ENCODE measurements at regions not wholly inside any gene's neighbourhood (a gene's known extent, or its start where the extent isn't known, plus 50 kb on each side); places are given as distances from the start of the nearest gene placed in this dataset.

DNA sequence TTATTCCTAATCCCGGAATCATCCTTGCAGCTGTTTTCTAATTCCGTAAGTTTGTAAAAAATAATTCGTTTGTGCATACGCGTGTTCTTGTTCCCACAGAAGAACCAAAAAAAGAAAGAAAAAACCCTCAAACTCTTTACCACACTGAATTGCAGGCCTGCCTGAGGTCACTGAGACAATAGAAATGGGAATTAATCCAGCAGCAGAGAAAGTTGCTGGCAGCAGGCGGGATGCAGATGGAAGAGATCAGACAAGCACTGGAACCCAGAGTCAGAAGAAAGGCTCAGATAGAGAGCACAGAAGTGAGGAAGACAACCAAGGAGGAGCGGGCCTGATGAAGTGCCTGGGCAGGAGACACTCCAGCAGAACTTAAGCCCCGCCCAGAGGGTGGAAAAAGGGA lies 141.5 kb upstream of the VWC2 start:
- TF ChIP-seq, protein P1, sequence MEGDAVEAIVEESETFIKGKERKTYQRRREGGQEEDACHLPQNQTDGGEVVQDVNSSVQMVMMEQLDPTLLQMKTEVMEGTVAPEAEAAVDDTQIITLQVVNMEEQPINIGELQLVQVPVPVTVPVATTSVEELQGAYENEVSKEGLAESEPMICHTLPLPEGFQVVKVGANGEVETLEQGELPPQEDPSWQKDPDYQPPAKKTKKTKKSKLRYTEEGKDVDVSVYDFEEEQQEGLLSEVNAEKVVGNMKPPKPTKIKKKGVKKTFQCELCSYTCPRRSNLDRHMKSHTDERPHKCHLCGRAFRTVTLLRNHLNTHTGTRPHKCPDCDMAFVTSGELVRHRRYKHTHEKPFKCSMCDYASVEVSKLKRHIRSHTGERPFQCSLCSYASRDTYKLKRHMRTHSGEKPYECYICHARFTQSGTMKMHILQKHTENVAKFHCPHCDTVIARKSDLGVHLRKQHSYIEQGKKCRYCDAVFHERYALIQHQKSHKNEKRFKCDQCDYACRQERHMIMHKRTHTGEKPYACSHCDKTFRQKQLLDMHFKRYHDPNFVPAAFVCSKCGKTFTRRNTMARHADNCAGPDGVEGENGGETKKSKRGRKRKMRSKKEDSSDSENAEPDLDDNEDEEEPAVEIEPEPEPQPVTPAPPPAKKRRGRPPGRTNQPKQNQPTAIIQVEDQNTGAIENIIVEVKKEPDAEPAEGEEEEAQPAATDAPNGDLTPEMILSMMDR (IDR thresholded peaks at IDR 0.05; ENCODE audit: low read depth, low read length), result no peak
- DNase-seq (ENCODE audit: extremely low read depth, low read depth), result no peak

DNA sequence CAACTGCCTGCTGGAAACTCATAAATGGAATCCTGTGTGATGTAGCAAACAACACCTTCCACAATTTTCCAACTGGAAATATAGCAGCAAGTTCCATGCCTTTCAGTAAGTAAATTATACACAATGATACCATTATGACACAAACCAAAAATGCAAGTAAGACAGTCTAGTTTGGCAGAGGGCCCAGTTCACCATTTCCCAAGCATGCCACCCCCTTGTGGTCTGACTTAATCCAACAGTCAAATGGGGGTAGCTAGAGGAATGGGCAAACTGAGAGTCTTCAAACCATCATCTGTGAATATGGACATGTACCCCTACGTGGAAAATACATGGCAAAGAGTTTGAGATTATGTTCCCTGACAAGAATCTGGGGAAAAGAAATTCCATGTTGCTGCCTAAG lies 137.6 kb upstream of the VWC2 start:
- DNase-seq (ENCODE audit: extremely low read depth, low read depth), result no peak
- TF ChIP-seq, protein P1 (IDR thresholded peaks at IDR 0.05; ENCODE audit: low read depth, low read length), result no peak

DNA sequence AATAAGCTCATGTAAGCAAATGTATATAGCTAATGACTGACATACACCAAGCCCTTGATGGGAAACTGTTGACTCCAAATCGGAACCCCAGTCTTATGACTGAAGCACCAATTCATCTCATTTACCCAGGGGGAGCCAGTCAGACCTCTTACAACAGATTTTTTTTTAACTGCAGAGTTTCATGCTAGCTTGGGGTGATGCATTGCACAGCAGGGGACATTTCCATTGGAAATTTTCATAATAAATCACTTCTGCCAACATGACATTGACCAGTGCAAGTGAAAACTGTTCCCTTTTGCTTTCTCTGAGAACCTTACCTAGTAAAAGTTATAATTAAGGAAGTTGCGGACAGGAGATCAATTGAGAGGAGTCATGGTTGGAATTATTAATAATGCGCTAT lies 137.0 kb upstream of the VWC2 start:
- no peak for DNase-seq (ENCODE audit: extremely low read depth, low read depth)
- TF ChIP-seq, protein P1 (IDR thresholded peaks at IDR 0.05; ENCODE audit: low read depth, low read length), result no peak

DNA sequence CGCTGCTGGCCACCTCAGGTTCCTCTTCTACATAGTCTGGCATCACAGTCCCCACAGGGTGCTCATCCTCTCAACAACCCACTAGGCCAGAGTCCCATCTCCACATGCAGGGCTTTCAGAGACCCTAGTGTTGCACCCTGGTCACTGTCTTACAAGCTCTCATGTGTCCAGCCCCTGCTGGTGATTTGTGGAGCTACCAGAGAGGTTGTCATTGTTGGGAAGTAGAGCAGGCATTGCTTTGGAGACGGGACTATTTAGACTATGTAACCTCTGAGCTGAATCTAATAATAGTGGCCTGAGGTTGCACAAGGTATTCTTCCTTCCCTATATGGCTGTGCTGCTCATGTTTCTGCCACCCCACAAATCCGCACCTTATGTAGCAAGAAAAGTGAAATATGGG lies 135.3 kb upstream of the VWC2 start:
- TF ChIP-seq, protein P1 (IDR thresholded peaks at IDR 0.05; ENCODE audit: low read depth, low read length), result no peak
- DNase-seq (ENCODE audit: extremely low read depth, low read depth), result no peak

DNA sequence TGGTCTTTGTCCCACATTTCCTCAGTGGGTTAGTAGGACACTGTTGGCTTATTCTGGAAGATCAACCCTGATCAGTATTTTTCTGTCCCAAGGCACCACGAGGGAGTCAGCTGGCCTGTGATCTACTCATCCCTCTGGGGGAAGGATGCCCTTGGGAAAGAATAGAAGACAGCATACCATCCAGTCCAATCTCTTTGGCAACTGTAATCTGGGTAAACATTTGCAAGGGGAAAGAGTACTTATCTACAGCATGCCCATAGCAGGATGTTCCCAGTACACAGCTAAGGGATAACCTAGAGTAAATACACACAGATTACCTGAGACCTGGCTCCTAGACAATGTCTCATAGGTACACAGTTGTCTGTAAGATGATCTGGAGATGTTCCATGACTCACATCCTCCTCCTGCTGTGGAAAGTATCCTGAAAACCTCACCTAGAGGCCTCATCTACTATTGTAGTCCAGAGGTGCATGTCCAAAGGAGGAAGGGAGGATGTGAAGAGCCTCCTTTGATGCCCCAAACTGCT lies 134.3 kb upstream of the VWC2 start:
- DNase-seq (ENCODE audit: extremely low read depth, low read depth), result no peak
- TF ChIP-seq, protein P1 (IDR thresholded peaks at IDR 0.05; ENCODE audit: low read depth, low read length), result no peak

DNA sequence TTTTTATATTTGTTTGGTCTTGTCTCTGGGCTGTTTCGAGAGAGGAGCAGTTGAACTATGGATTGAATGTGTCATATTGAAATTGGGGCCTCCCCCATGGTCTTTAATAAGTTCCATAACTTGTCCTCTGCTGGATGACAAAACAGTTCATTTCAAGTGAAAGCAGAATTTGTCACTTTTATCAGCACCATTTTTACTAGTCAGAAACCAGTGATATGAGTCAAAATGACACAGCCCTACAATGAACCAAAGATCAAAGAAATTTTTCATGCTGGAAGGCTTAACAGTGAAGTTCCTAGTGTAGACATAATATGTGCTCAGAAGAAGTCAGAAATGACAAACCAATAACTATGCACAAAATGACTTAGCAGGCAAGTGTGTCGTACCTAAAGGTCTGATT lies 133.6 kb upstream of the VWC2 start:
- TF ChIP-seq, protein P1 (IDR thresholded peaks at IDR 0.05; ENCODE audit: low read depth, low read length), result no peak
- no peak for DNase-seq (ENCODE audit: extremely low read depth, low read depth)

DNA sequence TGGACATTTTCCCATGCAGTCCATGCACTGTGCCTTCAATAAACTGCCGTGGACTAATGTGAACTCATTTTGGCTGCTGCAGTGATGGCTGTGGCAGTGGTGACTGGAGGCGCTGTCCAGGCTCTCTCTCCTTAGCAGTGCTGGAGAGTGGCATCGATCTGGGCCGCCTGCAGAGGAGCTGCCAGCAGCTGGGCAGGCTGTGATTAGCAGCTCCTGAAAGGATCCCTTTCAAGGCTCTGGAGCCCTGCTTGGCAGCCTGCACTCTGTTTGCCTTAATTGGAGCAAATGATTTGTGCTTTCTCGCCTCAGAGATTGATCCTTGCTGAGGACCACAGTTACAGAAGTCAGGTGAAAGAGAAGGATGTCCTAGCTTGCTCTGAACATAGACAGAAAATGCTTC lies 130.1 kb upstream of the VWC2 start:
- TF ChIP-seq, protein P1 (IDR thresholded peaks at IDR 0.05; ENCODE audit: low read depth, low read length), result no peak
- no peak for DNase-seq (ENCODE audit: extremely low read depth, low read depth)

Measured in AG09319 (cell line).